H9 (cell line): ENCODE measurements at regions not wholly inside any gene's neighbourhood (a gene's known extent, or its start where the extent isn't known, plus 50 kb on each side); places are given as distances from the start of the nearest gene placed in this dataset.

ENCODE experiments used
- DNase-seq: peaks from one replicate; pipeline ENCODE4 v3.0.0-alpha.2; 2017
- H2AFZ ChIP-seq: one replicate; pipeline ENCODE4 v1.6.1; 2013; ENCODE audit warnings: mild to moderate bottlenecking, low read length, control low read depth, moderate library complexity
- H2AK5ac ChIP-seq: 2 replicates; pipeline ENCODE4 v1.6.1; 2013; ENCODE audit warnings: low read length, control low read depth, mixed read lengths; ENCODE audit not compliant: insufficient read length
- H2BK120ac ChIP-seq: one replicate; pipeline ENCODE4 v1.6.1; 2013; ENCODE audit warnings: low read depth, mild to moderate bottlenecking, low read length, control low read depth, inconsistent platforms; ENCODE audit not compliant: poor library complexity, severe bottlenecking
- H2BK12ac ChIP-seq: 2 replicates; pipeline ENCODE4 v1.6.1; 2013; ENCODE audit warnings: low read length, control low read depth, mixed read lengths, low read depth; ENCODE audit not compliant: insufficient read length
- H2BK15ac ChIP-seq: 2 replicates; pipeline ENCODE4 v1.6.1; 2013; ENCODE audit warnings: low read depth, low read length, control low read depth
- H2BK20ac ChIP-seq: one replicate; pipeline ENCODE4 v1.6.1; 2013; ENCODE audit warnings: low read depth, mild to moderate bottlenecking, low read length, control low read depth, inconsistent platforms; ENCODE audit not compliant: poor library complexity, severe bottlenecking
- H2BK5ac ChIP-seq: 2 replicates; pipeline ENCODE4 v1.6.1; 2013; ENCODE audit warnings: low read length, control low read depth, mixed read lengths; ENCODE audit not compliant: insufficient read length
- H3K14ac ChIP-seq: 2 replicates; pipeline ENCODE4 v1.6.1; 2013; ENCODE audit warnings: low read length, control low read depth; ENCODE audit not compliant: insufficient read depth
- H3K18ac ChIP-seq: 2 replicates; pipeline ENCODE4 v1.6.1; 2013; ENCODE audit warnings: low read depth, mild to moderate bottlenecking, mixed read lengths, low read length, control low read depth; ENCODE audit not compliant: insufficient read length
- H3K23ac ChIP-seq: 2 replicates; pipeline ENCODE4 v1.6.1; 2013; ENCODE audit warnings: low read length, control low read depth, mixed read lengths, low read depth; ENCODE audit not compliant: insufficient read length
- H3K23me2 ChIP-seq: 2 replicates; pipeline ENCODE4 v1.6.1; 2013; ENCODE audit warnings: low read depth, mild to moderate bottlenecking, mixed read lengths, low read length, control low read depth; ENCODE audit not compliant: insufficient read length, poor library complexity, severe bottlenecking
- H3K27ac ChIP-seq: 2 replicates; pipeline ENCODE4 v1.5.1; 2013; ENCODE audit warnings: low read length, control low read depth, mixed read lengths, low read depth; ENCODE audit not compliant: insufficient read length
- H3K27me3 ChIP-seq: 2 replicates; pipeline ENCODE4 v1.6.1; 2013; ENCODE audit warnings: low read length, control low read depth, inconsistent platforms; ENCODE audit not compliant: insufficient read depth
- H3K4ac ChIP-seq: 2 replicates; pipeline ENCODE4 v1.6.1; 2013; ENCODE audit warnings: low read depth, mild to moderate bottlenecking, control low read depth, inconsistent platforms, low read length, moderate library complexity
- H3K4me1 ChIP-seq: 2 replicates; pipeline ENCODE4 v1.6.1; 2013; ENCODE audit warnings: low read length, control low read depth, inconsistent platforms; ENCODE audit not compliant: insufficient read depth
- H3K4me2 ChIP-seq: 2 replicates; pipeline ENCODE4 v1.6.1; 2013; ENCODE audit warnings: low read length, control low read depth, mixed read lengths; ENCODE audit not compliant: insufficient read length, insufficient read depth
- H3K56ac ChIP-seq: 2 replicates; pipeline ENCODE4 v1.6.1; 2013; ENCODE audit warnings: low read depth, mild to moderate bottlenecking, mixed read lengths, low read length, control low read depth; ENCODE audit not compliant: insufficient read length
- H3K79me1 ChIP-seq: 2 replicates; pipeline ENCODE4 v1.6.1; 2013; ENCODE audit warnings: low read depth, mild to moderate bottlenecking, moderate library complexity, low read length, control low read depth, inconsistent platforms; ENCODE audit not compliant: insufficient read depth, poor library complexity, severe bottlenecking
- H3K79me2 ChIP-seq: 2 replicates; pipeline ENCODE4 v1.6.1; 2013; ENCODE audit warnings: low read length, control low read depth, inconsistent platforms; ENCODE audit not compliant: insufficient read depth
- H3K9ac ChIP-seq: 2 replicates; pipeline ENCODE4 v1.6.1; 2013; ENCODE audit warnings: low read length, control low read depth, mixed read lengths; ENCODE audit not compliant: insufficient read length; ENCODE audit errors: extremely low read depth
- H3K9me3 ChIP-seq: one replicate; pipeline ENCODE4 v1.6.1; 2013; ENCODE audit warnings: low read depth, low read length, inconsistent platforms; ENCODE audit not compliant: control insufficient read depth
- H3T11ph ChIP-seq: one replicate; pipeline ENCODE4 v1.6.1; 2013; ENCODE audit warnings: mild to moderate bottlenecking, low read length, control low read depth, inconsistent platforms
- H4K20me1 ChIP-seq: one replicate; pipeline ENCODE4 v1.6.1; 2013; ENCODE audit not compliant: control insufficient read depth, insufficient read length, insufficient read depth
- H4K5ac ChIP-seq: 2 replicates; pipeline ENCODE4 v1.6.1; 2013; ENCODE audit warnings: low read depth, mild to moderate bottlenecking, mixed read lengths, low read length, control low read depth; ENCODE audit not compliant: insufficient read length
- H4K8ac ChIP-seq: replicated peaks from 2 replicates; pipeline ENCODE4 v1.6.1; 2013; ENCODE audit warnings: low read length, control low read depth, mixed read lengths, low read depth; ENCODE audit not compliant: insufficient read length
- H4K91ac ChIP-seq: 2 replicates; pipeline ENCODE4 v1.6.1; 2013; ENCODE audit warnings: low read depth, mild to moderate bottlenecking, moderate library complexity, mixed read lengths, low read length, control low read depth; ENCODE audit not compliant: insufficient read length
- H3K27ac Mint-ChIP-seq, 3 experiments: 2 replicates in 2 of 3; 3 replicates in 1 of 3; pipeline ENCODE4 v1.8.0; 2020 to 2021; ENCODE audit warnings: mixed read lengths in 3 of 3, mild to moderate bottlenecking in 1 of 3, moderate library complexity in 1 of 3
- H3K27me3 Mint-ChIP-seq: 2 replicates; pipeline ENCODE4 v1.8.0; 2021; ENCODE audit warnings: low read depth, mild to moderate bottlenecking, moderate library complexity, mixed read lengths
- H3K36me3 Mint-ChIP-seq, 3 experiments: 2 replicates in 2 of 3; 3 replicates in 1 of 3; pipeline ENCODE4 v1.8.0; 2020 to 2021; ENCODE audit warnings: low read depth in 3 of 3, mixed read lengths in 3 of 3; ENCODE audit not compliant: insufficient read depth in 1 of 3
- H3K4me1 Mint-ChIP-seq, 2 experiments: 2 replicates each; pipeline ENCODE4 v1.8.0; 2020; ENCODE audit warnings: mixed read lengths in 2 of 2
- H3K4me3 Mint-ChIP-seq, 2 experiments: 2 replicates in 1 of 2; 3 replicates in 1 of 2; pipeline ENCODE4 v1.8.0; 2020 to 2021; ENCODE audit warnings: mild to moderate bottlenecking in 2 of 2, mixed read lengths in 2 of 2, moderate library complexity in 1 of 2
- H3K9me3 Mint-ChIP-seq, 2 experiments: 2 replicates in 1 of 2; 3 replicates in 1 of 2; pipeline ENCODE4 v1.8.0; 2020; ENCODE audit warnings: mild to moderate bottlenecking in 2 of 2, mixed read lengths in 2 of 2, moderate library complexity in 1 of 2
- CTCF ChIP-seq: fragments of 200-600 bp; sonication (generic); conservative IDR thresholded peaks from 3 replicates; pipeline ENCODE4 v1.8.0; 2021; ENCODE audit warnings: antibody characterized with exemption, mild to moderate bottlenecking
- WGBS: extraction: QIAGEN DNeasy Blood & Tissue Kit; methylation state at CpG from one replicate; pipeline ENCODE4 v1.1.7; 2013; ENCODE audit warnings: missing lambda C conversion rate, low lambda C conversion rate, mixed read lengths; ENCODE audit not compliant: insufficient read length; ENCODE audit errors: extremely low coverage; 5-methylcytosine and 5-hydroxymethylcytosine counted together

- no peak overlapping the region for H3K23ac ChIP-seq
- no peaks in the 10 kb centered on the region for H3K23me2 ChIP-seq
- H2AFZ ChIP-seq, result no peak overlapping the region
- H3K4me1 Mint-ChIP-seq, result peaks cover 14 to 15% of the 10 kb centered on the region in 2 experiments
- no peak for TF ChIP-seq CTCF
- no peak overlapping the region for H3K9ac ChIP-seq
- no CpG with 5 or more reads among the region's 7 CpGs for WGBS
- H3K27me3 Mint-ChIP-seq, result peaks cover 5% of the 10 kb centered on the region
- H3K9me3 Mint-ChIP-seq, result peaks cover 3 to 21% of the 10 kb centered on the region in 2 experiments; a peak in 3 of 5 replicates
- no peak overlapping the region for H2BK15ac ChIP-seq
- no peak overlapping the region for H3K27ac ChIP-seq
- H3K4ac ChIP-seq, result no peak overlapping the region
- H2BK5ac ChIP-seq, result no peak overlapping the region
- H3K9me3 ChIP-seq, result no peaks in the 10 kb centered on the region
- no peak overlapping the region for H2BK120ac ChIP-seq
- H4K20me1 ChIP-seq, result no peaks in the 10 kb centered on the region
- H2BK20ac ChIP-seq, result no peak overlapping the region
- no peak overlapping the region for H2AK5ac ChIP-seq
- H4K91ac ChIP-seq, result no peak overlapping the region
- peaks cover 7% of the 10 kb centered on the region; the same call in 1 of the 2 replicates for H3K4me1 ChIP-seq
- H3T11ph ChIP-seq, result no peak overlapping the region
- no peak overlapping the region for H4K8ac ChIP-seq
- H3K4me3 Mint-ChIP-seq, result no peak overlapping the region
- H4K5ac ChIP-seq, result no peak overlapping the region
- no peak for DNase-seq
- no peak overlapping the region for H3K27ac Mint-ChIP-seq
- H3K36me3 Mint-ChIP-seq, result no peaks in the 10 kb centered on the region
- no peaks in the 10 kb centered on the region for H3K79me2 ChIP-seq
- H3K56ac ChIP-seq, result no peak overlapping the region
- H3K4me2 ChIP-seq, result no peak overlapping the region
- H3K18ac ChIP-seq, result no peak overlapping the region
- no peaks in the 10 kb centered on the region for H3K27me3 ChIP-seq
- H2BK12ac ChIP-seq, result no peak overlapping the region
- no peak overlapping the region for H3K14ac ChIP-seq
- H3K79me1 ChIP-seq, result no peaks in the 10 kb centered on the region
Observed at GRCh38 chr22:47811971-47812370, 1049.5 kb downstream of the TBC1D22A start.
